Smooth muscle cell (in vitro differentiated cells): ENCODE measurements at regions not wholly inside any gene's neighbourhood (a gene's known extent, or its start where the extent isn't known, plus 50 kb on each side); places are given as distances from the start of the nearest gene placed in this dataset.

ENCODE experiments used
- DNase-seq: peaks from one replicate; lab custom pipeline; 2025; ENCODE audit not compliant: unreplicated experiment; lab: John Stamatoyannopoulos, UW
- H2AFZ ChIP-seq: fragments of 200-600 bp; sonication (generic); 2 replicates; pipeline ENCODE4 v1.6.0; 2016; ENCODE audit warnings: antibody characterized with exemption, low read depth, mild to moderate bottlenecking
- H3F3A ChIP-seq: fragments of 200-600 bp; sonication (generic); 2 replicates; pipeline ENCODE4 v1.6.0; 2017; ENCODE audit warnings: antibody characterized with exemption, low read depth
- H3K27ac ChIP-seq: fragments of 200-600 bp; sonication (generic); 2 replicates; pipeline ENCODE4 v1.5.1; 2016; ENCODE audit warnings: low read depth, mild to moderate bottlenecking
- H3K27me3 ChIP-seq: fragments of 200-600 bp; sonication (generic); 2 replicates; pipeline ENCODE4 v1.6.1; 2016; ENCODE audit warnings: low read depth, mild to moderate bottlenecking
- H3K36me3 ChIP-seq: fragments of 200-600 bp; sonication (generic); 2 replicates; pipeline ENCODE4 v1.5.1; 2016; ENCODE audit warnings: low read depth
- H3K4me1 ChIP-seq: fragments of 200-600 bp; sonication (generic); 2 replicates; pipeline ENCODE4 v1.5.1; 2016; ENCODE audit warnings: low read depth
- H3K4me2 ChIP-seq: fragments of 200-600 bp; sonication (generic); 2 replicates; pipeline ENCODE4 v1.6.0; 2016; ENCODE audit warnings: mild to moderate bottlenecking
- H3K4me3 ChIP-seq: fragments of 200-600 bp; sonication (generic); 2 replicates; pipeline ENCODE4 v1.5.1; 2016; ENCODE audit warnings: mild to moderate bottlenecking
- H3K79me2 ChIP-seq: fragments of 200-600 bp; sonication (generic); 2 replicates; pipeline ENCODE4 v1.6.0; 2016; ENCODE audit warnings: low read depth, mild to moderate bottlenecking
- H3K9ac ChIP-seq: fragments of 200-600 bp; sonication (generic); 2 replicates; pipeline ENCODE4 v1.6.0; 2016; ENCODE audit warnings: low read depth
- H3K9me3 ChIP-seq: fragments of 200-600 bp; sonication (generic); replicated peaks from 2 replicates; pipeline ENCODE4 v1.5.1; 2016; ENCODE audit warnings: low read depth
- H4K20me1 ChIP-seq: fragments of 200-600 bp; sonication (generic); 2 replicates; pipeline ENCODE4 v1.6.0; 2016; ENCODE audit warnings: low read depth
- WGBS: methylation state at CpG from one replicate; pipeline ENCODE4 v1.1.7; 2016; ENCODE audit warnings: low lambda C conversion rate; 5-methylcytosine and 5-hydroxymethylcytosine counted together
- TF ChIP-seq, protein P1 (sequence below): fragments of 200-600 bp; sonication (generic); IDR thresholded peaks from 2 replicates; pipeline ENCODE4 v1.5.1; 2017; ENCODE audit warnings: borderline replicate concordance, mild to moderate bottlenecking, antibody characterized with exemption; ENCODE audit not compliant: insufficient read depth, poor library complexity, severe bottlenecking

DNA sequence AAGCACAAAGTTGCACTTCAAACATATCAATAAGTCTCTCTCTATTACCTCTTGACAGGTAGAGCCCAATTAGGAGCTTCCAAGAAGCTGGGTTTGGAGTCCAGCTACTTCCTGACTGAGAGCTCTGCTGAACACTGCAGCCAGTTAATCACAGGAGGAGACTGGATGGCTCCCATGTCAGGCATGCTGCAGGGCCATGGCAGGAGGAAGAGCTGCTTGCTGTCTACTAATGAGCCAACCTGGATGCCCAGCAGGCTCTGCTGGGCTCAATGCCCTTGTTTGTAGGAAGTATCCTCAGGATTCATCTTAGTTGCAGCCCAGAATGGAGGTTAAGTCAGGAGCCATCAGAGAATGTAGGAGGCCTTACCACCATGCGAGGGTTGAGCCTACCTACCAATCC, 91.9 kb downstream of the TMEM215 start:
- Histone ChIP-seq H3K4me3 (no peak overlapping the region), H2AFZ (no peak overlapping the region), H3F3A (peaks cover 7% of the 10 kb centered on the region), H3K4me2 (peak overlapping the region; percentile 49), H3K9me3 (no peaks in the 10 kb centered on the region), H3K9ac (no peak overlapping the region), H3K79me2 (no peaks in the 10 kb centered on the region), H4K20me1 (no peaks in the 10 kb centered on the region), H3K27me3 (no peaks in the 10 kb centered on the region), H3K4me1 (peaks cover 6% of the 10 kb centered on the region), H3K36me3 (no peaks in the 10 kb centered on the region), H3K27ac (no peak overlapping the region)
- WGBS = 91% methylated on average over 1 of the region's 1 CpG
- DNase-seq = no peak
- TF ChIP-seq, protein P1, sequence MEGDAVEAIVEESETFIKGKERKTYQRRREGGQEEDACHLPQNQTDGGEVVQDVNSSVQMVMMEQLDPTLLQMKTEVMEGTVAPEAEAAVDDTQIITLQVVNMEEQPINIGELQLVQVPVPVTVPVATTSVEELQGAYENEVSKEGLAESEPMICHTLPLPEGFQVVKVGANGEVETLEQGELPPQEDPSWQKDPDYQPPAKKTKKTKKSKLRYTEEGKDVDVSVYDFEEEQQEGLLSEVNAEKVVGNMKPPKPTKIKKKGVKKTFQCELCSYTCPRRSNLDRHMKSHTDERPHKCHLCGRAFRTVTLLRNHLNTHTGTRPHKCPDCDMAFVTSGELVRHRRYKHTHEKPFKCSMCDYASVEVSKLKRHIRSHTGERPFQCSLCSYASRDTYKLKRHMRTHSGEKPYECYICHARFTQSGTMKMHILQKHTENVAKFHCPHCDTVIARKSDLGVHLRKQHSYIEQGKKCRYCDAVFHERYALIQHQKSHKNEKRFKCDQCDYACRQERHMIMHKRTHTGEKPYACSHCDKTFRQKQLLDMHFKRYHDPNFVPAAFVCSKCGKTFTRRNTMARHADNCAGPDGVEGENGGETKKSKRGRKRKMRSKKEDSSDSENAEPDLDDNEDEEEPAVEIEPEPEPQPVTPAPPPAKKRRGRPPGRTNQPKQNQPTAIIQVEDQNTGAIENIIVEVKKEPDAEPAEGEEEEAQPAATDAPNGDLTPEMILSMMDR = no peak

DNA sequence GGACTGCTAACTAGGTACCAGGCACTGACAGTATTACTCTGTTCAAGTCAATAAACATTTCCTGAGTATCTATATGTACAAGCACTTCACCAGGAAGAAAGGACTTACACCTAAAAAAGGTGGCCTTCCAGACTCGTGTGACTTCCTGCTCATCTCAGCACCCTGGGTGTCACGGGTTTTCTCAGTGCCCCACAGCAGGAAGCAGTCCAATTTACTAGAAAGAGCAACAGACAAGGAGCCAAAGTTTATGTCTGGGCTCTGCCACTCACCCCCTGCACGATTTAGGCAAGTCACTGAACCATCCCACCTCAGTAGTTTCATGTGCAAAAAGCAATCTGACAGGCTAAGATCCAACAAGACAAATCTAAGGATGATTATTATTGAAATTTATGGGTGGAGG, 92.4 kb downstream of the TMEM215 start:
- TF ChIP-seq, protein P1 = no peak
- Histone ChIP-seq H4K20me1 (no peaks in the 10 kb centered on the region), H3K4me2 (no peak overlapping the region), H3K36me3 (no peaks in the 10 kb centered on the region), H3K4me3 (no peak overlapping the region), H3K27me3 (no peaks in the 10 kb centered on the region), H3K9ac (no peak overlapping the region), H2AFZ (no peak overlapping the region), H3K79me2 (no peaks in the 10 kb centered on the region), H3K27ac (no peak overlapping the region), H3K4me1 (peaks cover 6% of the 10 kb centered on the region), H3K9me3 (no peaks in the 10 kb centered on the region), H3F3A (peaks cover 7% of the 10 kb centered on the region)
- no peak for DNase-seq
- WGBS = 85% methylated on average over 3 of the region's 3 CpGs

DNA sequence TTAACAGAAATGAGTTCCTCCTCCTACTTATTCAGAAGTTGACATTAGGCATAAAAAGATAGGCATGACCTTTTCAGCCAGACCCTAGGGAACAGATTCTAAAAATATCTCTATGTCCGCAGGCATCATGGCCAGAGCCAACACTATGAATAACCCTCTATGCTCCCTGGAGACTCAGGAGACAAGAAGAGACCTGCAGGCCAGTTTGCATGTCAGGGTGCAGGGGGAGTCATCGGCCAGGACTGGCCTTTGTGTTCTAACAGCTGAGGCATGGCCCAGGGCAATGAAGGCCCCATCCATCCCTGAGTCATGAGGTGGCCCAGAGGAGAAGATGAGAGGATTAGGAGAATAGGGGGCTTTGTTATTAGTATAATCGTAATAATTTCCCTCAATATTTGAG, 93.8 kb downstream of the TMEM215 start:
- no peaks in the 10 kb centered on the region for H3K9me3 ChIP-seq
- no peaks in the 10 kb centered on the region for H3K36me3 ChIP-seq
- peaks cover 7% of the 10 kb centered on the region for H3F3A ChIP-seq
- no peak overlapping the region for H3K4me2 ChIP-seq
- H3K4me3 ChIP-seq = no peak overlapping the region
- H3K4me1 ChIP-seq = peaks cover 6% of the 10 kb centered on the region
- TF ChIP-seq, protein P1 = no peak
- no peak overlapping the region for H3K27ac ChIP-seq
- no peak overlapping the region for H2AFZ ChIP-seq
- no peaks in the 10 kb centered on the region for H3K27me3 ChIP-seq
- no peaks in the 10 kb centered on the region for H4K20me1 ChIP-seq
- no peaks in the 10 kb centered on the region for H3K79me2 ChIP-seq
- no peak overlapping the region for H3K9ac ChIP-seq
- 77% methylated on average over 3 of the region's 3 CpGs for WGBS
- no peak for DNase-seq

DNA sequence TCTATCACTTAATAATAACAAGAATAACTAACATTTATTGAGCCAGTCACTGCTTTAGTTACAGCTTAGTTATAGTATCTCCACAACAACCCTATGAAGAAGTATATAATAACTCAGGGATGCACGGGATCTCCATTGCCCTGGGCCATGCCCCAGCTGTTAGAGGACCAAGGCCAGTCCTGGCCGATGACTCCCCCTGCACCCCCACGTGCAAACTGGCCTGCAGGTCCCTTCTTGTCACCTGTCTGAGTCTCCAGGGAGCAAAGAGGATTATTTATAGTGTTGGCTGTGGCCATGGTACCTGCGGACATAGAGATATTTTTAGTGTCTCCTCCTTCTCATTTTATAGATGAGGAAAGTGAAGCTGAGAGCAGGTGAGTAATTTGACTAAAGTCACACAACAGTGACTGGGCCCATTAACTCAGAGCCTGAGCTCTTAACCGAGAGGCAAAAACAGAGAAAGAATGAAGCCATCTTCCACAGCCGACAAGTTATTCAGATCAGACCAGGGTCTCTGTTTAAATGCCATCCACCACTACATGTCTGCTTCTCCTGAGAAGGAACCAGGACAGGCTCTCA, 94.4 kb downstream of the TMEM215 start:
- no peaks in the 10 kb centered on the region for H4K20me1 ChIP-seq
- H2AFZ ChIP-seq = no peak overlapping the region
- H3K4me1 ChIP-seq = peaks cover 6% of the 10 kb centered on the region
- H3K4me2 ChIP-seq = no peak overlapping the region
- 88% methylated on average over 6 of the region's 6 CpGs for WGBS
- H3K79me2 ChIP-seq = no peaks in the 10 kb centered on the region
- H3K36me3 ChIP-seq = no peaks in the 10 kb centered on the region
- DNase-seq = no peak
- TF ChIP-seq, protein P1 = no peak
- no peak overlapping the region for H3K4me3 ChIP-seq
- no peaks in the 10 kb centered on the region for H3K9me3 ChIP-seq
- H3K9ac ChIP-seq = no peak overlapping the region
- no peaks in the 10 kb centered on the region for H3K27me3 ChIP-seq
- H3F3A ChIP-seq = peaks cover 7% of the 10 kb centered on the region
- H3K27ac ChIP-seq = no peak overlapping the region
